ENCODE measurements at regions not wholly inside any gene's neighbourhood (a gene's known extent, or its start where the extent isn't known, plus 50 kb on each side); places are given as distances from the start of the nearest gene placed in this dataset.

- no peak for DNase-seq (ENCODE audit: low read depth in 4 of 4, low spot score in 3 of 4)
These were observed 50.8 kb upstream of the JAG1 start for GRCh38 chr20:10724449-10725173.

GRCh38 chr20:10728873-10729670 is 55.3 kb upstream of the JAG1 start:
- no peak for DNase-seq (ENCODE audit: low read depth in 4 of 4, low spot score in 3 of 4)

GRCh38 chr20:10729785-10730184 is 56.0 kb upstream of the JAG1 start:
- DNase-seq (ENCODE audit: low read depth in 4 of 4, low spot score in 3 of 4): no peak

- DNase-seq (ENCODE audit: low read depth in 4 of 4, low spot score in 3 of 4): no peak
These were observed 56.9 kb upstream of the JAG1 start for GRCh38 chr20:10730629-10731183.

- no peak for DNase-seq (ENCODE audit: low read depth in 4 of 4, low spot score in 3 of 4)
These were observed 57.6 kb upstream of the JAG1 start for GRCh38 chr20:10731190-10731965.

- DNase-seq (ENCODE audit: low read depth in 4 of 4, low spot score in 3 of 4): no peak
These were observed 59.3 kb upstream of the JAG1 start for GRCh38 chr20:10733122-10733521.

GRCh38 chr20:10735195-10735949 is 61.6 kb upstream of the JAG1 start:
- no peak for DNase-seq (ENCODE audit: low read depth in 4 of 4, low spot score in 3 of 4)

GRCh38 chr20:10739134-10739533 is 65.3 kb upstream of the JAG1 start:
- DNase-seq (ENCODE audit: low read depth in 4 of 4, low spot score in 3 of 4): no peak

- DNase-seq (ENCODE audit: low read depth in 4 of 4, low spot score in 3 of 4): no peak
These were observed 65.8 kb upstream of the JAG1 start for GRCh38 chr20:10739566-10739965.

- DNase-seq (ENCODE audit: low read depth in 4 of 4, low spot score in 3 of 4): no peak
These were observed 67.3 kb upstream of the JAG1 start for GRCh38 chr20:10741060-10741459.

- DNase-seq (ENCODE audit: low read depth in 4 of 4, low spot score in 3 of 4): no peak
These were observed 72.0 kb upstream of the JAG1 start for GRCh38 chr20:10745790-10746189.

GRCh38 chr20:10747019-10747418 is 73.2 kb upstream of the JAG1 start:
- peak; percentile 26 to 40 (median 32) for DNase-seq (ENCODE audit: low read depth in 4 of 4, low spot score in 3 of 4)

GRCh38 chr20:10749084-10749483 is 75.3 kb upstream of the JAG1 start:
- no peak for DNase-seq (ENCODE audit: low read depth in 4 of 4, low spot score in 3 of 4)

GRCh38 chr20:10752206-10752605 is 78.4 kb upstream of the JAG1 start:
- DNase-seq (ENCODE audit: low read depth in 4 of 4, low spot score in 3 of 4): no peak

- DNase-seq (ENCODE audit: low read depth in 4 of 4, low spot score in 3 of 4): no peak
These were observed 81.0 kb upstream of the JAG1 start for GRCh38 chr20:10754824-10755223.

- no peak for DNase-seq (ENCODE audit: low read depth in 4 of 4, low spot score in 3 of 4)
These were observed 84.6 kb upstream of the JAG1 start for GRCh38 chr20:10758446-10758845.

GRCh38 chr20:10761232-10761631 is 87.4 kb upstream of the JAG1 start:
- DNase-seq (ENCODE audit: low read depth in 4 of 4, low spot score in 3 of 4): no peak

GRCh38 chr20:10761786-10762185 is 88.0 kb upstream of the JAG1 start:
- DNase-seq (ENCODE audit: low read depth in 4 of 4, low spot score in 3 of 4): no peak

- no peak for DNase-seq (ENCODE audit: low read depth in 4 of 4, low spot score in 3 of 4)
These were observed 88.4 kb upstream of the JAG1 start for GRCh38 chr20:10762216-10762615.

- DNase-seq (ENCODE audit: low read depth in 4 of 4, low spot score in 3 of 4): no peak
These were observed 89.3 kb upstream of the JAG1 start for GRCh38 chr20:10763112-10763511.

Measured in left renal pelvis (tissue), 4 donors.